ENCODE measurements at regions not wholly inside any gene's neighbourhood (a gene's known extent, or its start where the extent isn't known, plus 50 kb on each side); places are given as distances from the start of the nearest gene placed in this dataset.

DNA sequence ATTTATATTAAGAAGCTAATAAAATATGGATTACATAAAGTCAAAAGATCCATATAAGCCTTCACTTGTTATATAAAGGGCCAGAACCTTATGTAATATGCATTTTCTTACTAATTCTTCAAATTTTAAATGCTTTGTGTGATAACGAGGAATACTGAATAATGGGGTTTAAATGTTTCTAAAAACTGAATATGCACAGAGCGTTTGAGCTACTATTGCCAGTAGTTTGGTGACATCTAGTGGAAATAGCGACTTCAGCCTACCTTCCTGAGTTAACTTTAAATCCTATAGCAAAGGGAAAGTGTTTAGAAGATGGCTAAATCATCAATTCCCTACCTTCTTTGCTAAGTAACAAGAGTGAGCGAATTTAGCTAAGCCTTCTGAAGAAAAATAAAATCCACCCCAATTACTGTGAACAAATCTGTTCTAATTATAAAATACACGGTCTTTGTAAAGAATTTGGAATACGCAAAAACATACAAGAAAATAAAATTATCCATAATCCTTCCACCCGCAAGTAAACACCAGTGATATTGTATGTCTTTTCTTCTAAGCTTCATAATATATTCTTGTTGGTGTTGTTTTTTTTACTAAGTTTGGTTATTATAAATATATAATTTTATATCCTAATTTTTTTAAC is 115.5 kb upstream of the G2E3 start:
- DNase-seq (ENCODE audit: low spot score in 2 of 2): no peak
- no peak overlapping the region for H3K4me3 ChIP-seq (ENCODE audit: low read depth, poor library complexity, severe bottlenecking)
- TF ChIP-seq, protein P1, sequence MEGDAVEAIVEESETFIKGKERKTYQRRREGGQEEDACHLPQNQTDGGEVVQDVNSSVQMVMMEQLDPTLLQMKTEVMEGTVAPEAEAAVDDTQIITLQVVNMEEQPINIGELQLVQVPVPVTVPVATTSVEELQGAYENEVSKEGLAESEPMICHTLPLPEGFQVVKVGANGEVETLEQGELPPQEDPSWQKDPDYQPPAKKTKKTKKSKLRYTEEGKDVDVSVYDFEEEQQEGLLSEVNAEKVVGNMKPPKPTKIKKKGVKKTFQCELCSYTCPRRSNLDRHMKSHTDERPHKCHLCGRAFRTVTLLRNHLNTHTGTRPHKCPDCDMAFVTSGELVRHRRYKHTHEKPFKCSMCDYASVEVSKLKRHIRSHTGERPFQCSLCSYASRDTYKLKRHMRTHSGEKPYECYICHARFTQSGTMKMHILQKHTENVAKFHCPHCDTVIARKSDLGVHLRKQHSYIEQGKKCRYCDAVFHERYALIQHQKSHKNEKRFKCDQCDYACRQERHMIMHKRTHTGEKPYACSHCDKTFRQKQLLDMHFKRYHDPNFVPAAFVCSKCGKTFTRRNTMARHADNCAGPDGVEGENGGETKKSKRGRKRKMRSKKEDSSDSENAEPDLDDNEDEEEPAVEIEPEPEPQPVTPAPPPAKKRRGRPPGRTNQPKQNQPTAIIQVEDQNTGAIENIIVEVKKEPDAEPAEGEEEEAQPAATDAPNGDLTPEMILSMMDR (IDR thresholded peaks at IDR 0.05): no peak
- no peak for TF ChIP-seq POLR2A (IDR thresholded peaks at IDR 0.05)
- intact Hi-C loops (cut with DNase I; ENCODE audit: low total_unique reads): no loop called here
- 45 to 46% methylated on average over 7 of the region's 7 CpGs for WGBS, 2 donors

DNA sequence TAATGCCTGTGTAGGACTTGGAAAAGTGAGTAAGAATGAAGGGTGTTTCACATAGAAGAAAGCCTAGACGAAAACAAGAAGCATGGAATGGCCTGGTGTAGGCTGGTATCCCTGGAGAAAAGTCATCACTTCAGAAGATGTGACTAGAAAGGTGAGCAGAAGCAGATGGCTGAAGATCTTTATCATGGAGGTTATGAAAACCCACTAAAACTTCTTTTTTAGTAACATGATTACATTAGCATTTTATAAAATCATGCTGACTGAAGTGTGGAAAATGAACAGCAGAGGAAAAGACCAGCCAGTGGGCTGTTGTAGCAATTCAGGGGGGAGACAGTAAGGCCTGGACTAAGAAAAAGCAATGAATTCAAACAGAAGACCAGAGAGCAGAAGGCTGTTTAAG is 114.5 kb upstream of the G2E3 start:
- TF ChIP-seq, protein P1 (IDR thresholded peaks at IDR 0.05): no peak
- no peak for TF ChIP-seq POLR2A (IDR thresholded peaks at IDR 0.05)
- 69 to 85% methylated on average over 1 of the region's 1 CpG for WGBS, 2 donors
- intact Hi-C loops (cut with DNase I; ENCODE audit: low total_unique reads): no loop called here
- H3K4me3 ChIP-seq (ENCODE audit: low read depth, poor library complexity, severe bottlenecking): no peak overlapping the region
- DNase-seq (ENCODE audit: low spot score in 2 of 2): no peak

DNA sequence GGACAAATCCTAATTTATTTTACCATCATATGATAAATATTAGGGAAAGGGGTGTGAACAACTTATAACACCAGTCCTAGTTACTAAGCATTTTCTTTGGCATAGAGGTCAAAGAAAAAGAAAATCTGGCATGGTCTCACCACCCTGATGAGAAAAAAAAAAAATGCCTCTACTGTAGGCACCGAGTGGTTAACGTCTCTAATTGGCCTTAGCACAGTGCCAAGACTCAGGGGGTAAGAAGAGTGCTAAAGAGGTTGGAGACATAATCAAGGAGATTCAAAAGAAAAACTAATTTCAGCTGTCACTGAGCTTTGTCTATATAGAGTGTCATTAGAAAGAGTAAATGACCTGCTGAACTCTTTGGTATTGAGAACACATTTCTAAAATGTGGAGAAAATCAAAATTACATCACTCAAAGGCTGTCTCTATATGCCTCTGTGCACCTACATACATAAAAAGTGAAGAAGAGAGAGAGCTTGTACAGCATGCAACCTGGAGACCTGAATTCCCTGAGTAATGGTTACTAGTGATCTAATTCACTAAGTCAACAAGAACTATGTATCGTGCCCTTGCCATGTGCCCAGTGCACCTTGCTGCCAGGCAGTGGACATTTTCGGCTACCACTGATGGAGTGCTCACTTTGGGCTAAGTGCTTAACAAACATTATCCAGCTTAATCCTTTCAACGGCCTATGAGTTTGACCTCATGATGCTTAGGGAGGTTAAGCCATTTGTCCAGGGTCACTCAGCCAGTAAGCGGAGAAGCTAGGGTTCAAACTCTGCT is 113.8 kb upstream of the G2E3 start:
- DNase-seq (ENCODE audit: low spot score in 2 of 2): no peak
- no peak overlapping the region for H3K4me3 ChIP-seq (ENCODE audit: low read depth, poor library complexity, severe bottlenecking)
- intact Hi-C loops (cut with DNase I; ENCODE audit: low total_unique reads): no loop called here
- TF ChIP-seq POLR2A (IDR thresholded peaks at IDR 0.05): no peak
- TF ChIP-seq, protein P1 (IDR thresholded peaks at IDR 0.05): no peak
- 67 to 72% methylated on average over 6 of the region's 6 CpGs for WGBS, 2 donors

DNA sequence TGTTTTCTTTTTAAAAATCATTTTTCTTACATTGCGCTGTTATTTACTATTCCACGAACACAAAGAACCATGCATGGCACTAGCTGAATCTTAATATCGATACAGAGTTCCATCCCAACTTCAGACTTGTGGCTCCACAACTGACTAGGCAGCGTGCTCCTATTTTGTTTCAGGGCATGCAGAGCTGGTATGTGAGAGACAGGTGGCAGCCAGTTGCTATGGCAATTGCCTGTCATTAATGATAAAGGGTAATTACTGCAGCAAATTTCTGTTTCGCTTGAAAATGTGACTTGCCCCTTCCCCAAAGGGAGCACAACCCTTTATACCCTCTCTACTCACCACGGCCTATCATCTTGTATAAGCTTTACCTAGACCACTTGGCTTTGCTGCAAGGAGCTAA is 113.1 kb upstream of the G2E3 start:
- no peak for TF ChIP-seq POLR2A (IDR thresholded peaks at IDR 0.05)
- TF ChIP-seq, protein P1 (IDR thresholded peaks at IDR 0.05): no peak
- H3K4me3 ChIP-seq (ENCODE audit: low read depth, poor library complexity, severe bottlenecking): no peak overlapping the region
- WGBS, 2 donors: 66 to 74% methylated on average over 6 of the region's 6 CpGs

DNA sequence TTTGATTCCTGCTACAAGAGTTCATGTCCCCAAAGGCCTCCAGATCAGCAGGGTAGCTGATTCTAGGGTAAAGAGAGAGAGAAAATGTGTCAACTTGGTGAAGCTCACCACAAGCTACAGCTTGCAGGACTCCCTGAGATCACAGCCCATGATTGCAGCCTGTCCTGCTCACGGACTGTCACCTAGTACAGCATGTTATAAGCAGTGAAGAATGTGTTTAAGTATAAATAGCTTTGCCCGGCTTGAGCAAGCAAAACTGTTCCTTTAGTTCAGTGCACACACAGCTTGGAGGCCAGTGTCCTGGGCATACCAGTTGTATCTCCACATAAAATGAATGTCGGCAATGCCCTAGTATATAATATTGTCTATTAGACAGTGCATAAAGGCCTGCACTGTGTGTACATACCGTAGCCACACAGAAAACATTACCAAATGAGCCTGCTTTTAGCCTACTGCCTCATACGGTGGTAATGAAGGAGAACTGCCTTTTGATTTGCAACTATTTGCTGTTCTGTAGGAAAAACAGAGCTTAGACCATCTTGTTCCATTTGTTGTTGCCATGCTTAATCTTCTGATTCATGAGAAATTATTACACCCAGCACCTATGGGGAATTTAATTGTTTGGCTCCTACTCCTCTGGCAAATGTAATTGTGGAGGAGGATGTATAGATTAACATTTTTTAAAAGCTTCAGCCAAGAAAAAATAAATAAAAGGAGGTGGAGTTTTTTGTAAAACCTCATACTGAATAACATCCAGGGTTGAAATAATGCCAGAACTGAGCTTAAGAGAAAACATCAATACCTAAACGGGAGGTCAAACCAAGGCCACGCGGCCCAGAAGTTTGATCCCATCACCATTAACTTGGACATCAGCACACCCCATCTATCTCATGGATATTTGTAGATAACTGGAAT is 108.1 kb upstream of the G2E3 start:
- DNase-seq (ENCODE audit: low spot score in 2 of 2): no peak
- no peak overlapping the region for H3K4me3 ChIP-seq (ENCODE audit: low read depth, poor library complexity, severe bottlenecking)
- intact Hi-C loops (cut with DNase I; ENCODE audit: low total_unique reads): no loop called here
- TF ChIP-seq POLR2A (IDR thresholded peaks at IDR 0.05): no peak
- TF ChIP-seq, protein P1 (IDR thresholded peaks at IDR 0.05): no peak
- WGBS, 2 donors: 65 to 66% methylated on average over 8 of the region's 8 CpGs

More for the DNA sequence above, 113.1 kb upstream of the G2E3 start:
- intact Hi-C loops (cut with DNase I; ENCODE audit: low total_unique reads): no loop called here
- DNase-seq (ENCODE audit: low spot score in 2 of 2): no peak

All from lower leg skin (tissue), 4 donors.